WTC11 (cell line): ENCODE measurements at regions not wholly inside any gene's neighbourhood (a gene's known extent, or its start where the extent isn't known, plus 50 kb on each side); places are given as distances from the start of the nearest gene placed in this dataset.

Experiments
- ATAC-seq: fragments of 200-7000 bp; cut with Tn5 transposase; 2 replicates; pipeline ENCODE4 v1.10.0; 2021; ENCODE audit warnings: mild to moderate bottlenecking, moderate library complexity
- CTCF ChIA-PET: fragments of 300-600 bp; sonication (Branson Sonifier 250); formaldehyde crosslinking; loops from one replicate; lab custom pipeline; 2021; ENCODE audit warnings: antibody characterized with exemption; lab: Charles Lee
- POLR2A ChIA-PET: fragments of 350-600 bp; sonication (Branson Sonifier 250); formaldehyde crosslinking; loops from one replicate; lab custom pipeline; 2021; ENCODE audit warnings: antibody characterized with exemption; lab: Charles Lee
- DNase-seq: peaks from one replicate; pipeline ENCODE4 v3.0.0; 2021; ENCODE audit warnings: low spot score
- H3K27ac Mint-ChIP-seq: 2 replicates; pipeline ENCODE4 v1.8.0; 2021; ENCODE audit warnings: mixed read lengths
- H3K27me3 Mint-ChIP-seq: 2 replicates; pipeline ENCODE4 v1.8.0; 2021; ENCODE audit warnings: low read depth, mild to moderate bottlenecking, moderate library complexity, mixed read lengths
- H3K36me3 Mint-ChIP-seq: 2 replicates; pipeline ENCODE4 v1.8.0; 2021; ENCODE audit warnings: mixed read lengths
- H3K4me1 Mint-ChIP-seq: 2 replicates; pipeline ENCODE4 v1.8.0; 2022; ENCODE audit warnings: mixed read lengths
- H3K4me3 Mint-ChIP-seq: 2 replicates; pipeline ENCODE4 v1.8.0; 2021; ENCODE audit warnings: mild to moderate bottlenecking, moderate library complexity, mixed read lengths
- H3K9me3 Mint-ChIP-seq: 2 replicates; pipeline ENCODE4 v1.8.0; 2021; ENCODE audit warnings: mixed read lengths
- CREB1 ChIP-seq: sonication (generic); formaldehyde crosslinking; IDR thresholded peaks from 2 replicates; pipeline ENCODE4 v1.8.0; 2023; ENCODE audit warnings: mild to moderate bottlenecking, missing genetic modification reagents
- ESRRA ChIP-seq: sonication (generic); formaldehyde crosslinking; IDR thresholded peaks from 2 replicates; pipeline ENCODE4 v1.8.1; 2022; ENCODE audit warnings: mild to moderate bottlenecking, missing genetic modification reagents, borderline replicate concordance
- MXD4 ChIP-seq: fragments of 250-450 bp; sonication (Bioruptor Pico); IDR thresholded peaks from 2 replicates; pipeline ENCODE4 v1.8.0; 2021; ENCODE audit warnings: mild to moderate bottlenecking, moderate library complexity, borderline replicate concordance
- NFATC4 ChIP-seq: fragments of 250-450 bp; sonication (Bioruptor Pico); IDR thresholded peaks from 2 replicates; pipeline ENCODE4 v1.9.0; 2021; ENCODE audit warnings: mild to moderate bottlenecking
- SMAD3 ChIP-seq: sonication (generic); formaldehyde crosslinking; IDR thresholded peaks from 2 replicates; pipeline ENCODE4 v1.8.0; 2022; ENCODE audit warnings: missing genetic modification reagents, mild to moderate bottlenecking, borderline replicate concordance
- TEAD4 ChIP-seq: sonication (generic); formaldehyde crosslinking; IDR thresholded peaks from 2 replicates; pipeline ENCODE4 v1.8.0; 2022; ENCODE audit warnings: mild to moderate bottlenecking, missing genetic modification reagents
- TP53 ChIP-seq: sonication (generic); formaldehyde crosslinking; IDR thresholded peaks from 2 replicates; pipeline ENCODE4 v1.8.1; 2023; ENCODE audit warnings: mild to moderate bottlenecking, missing genetic modification reagents
- USF2 ChIP-seq: sonication (generic); formaldehyde crosslinking; IDR thresholded peaks from 2 replicates; pipeline ENCODE4 v1.8.1; 2023; ENCODE audit warnings: mild to moderate bottlenecking, missing genetic modification reagents, moderate library complexity
- ZBTB21 ChIP-seq: sonication (generic); formaldehyde crosslinking; IDR thresholded peaks from 2 replicates; pipeline ENCODE4 v1.8.1; 2023; ENCODE audit warnings: mild to moderate bottlenecking, missing genetic modification reagents, borderline replicate concordance
- ZNF121 ChIP-seq: sonication (generic); formaldehyde crosslinking; IDR thresholded peaks from 2 replicates; pipeline ENCODE4 v1.8.0; 2023; ENCODE audit warnings: missing genetic modification reagents
- ZNF423 ChIP-seq: fragments of 250-450 bp; sonication (Bioruptor Pico); IDR thresholded peaks from 2 replicates; pipeline ENCODE4 v2.1.2; 2022; ENCODE audit warnings: mild to moderate bottlenecking, moderate library complexity
- TF ChIP-seq, protein P1 (sequence below): sonication (generic); formaldehyde crosslinking; IDR thresholded peaks from 2 replicates; pipeline ENCODE4 v1.8.0; 2022; ENCODE audit warnings: mild to moderate bottlenecking, missing genetic modification reagents
- TF ChIP-seq, protein P2 (sequence below): sonication (generic); formaldehyde crosslinking; IDR thresholded peaks from 2 replicates; pipeline ENCODE4 v1.8.1; 2022; ENCODE audit warnings: missing genetic modification reagents, borderline replicate concordance
- TF ChIP-seq, protein P3 (sequence below): fragments of 250-450 bp; sonication (Bioruptor Pico); IDR thresholded peaks from 2 replicates; pipeline ENCODE4 v2.1.2; 2022; ENCODE audit warnings: mild to moderate bottlenecking, moderate library complexity
- TF ChIP-seq, protein P4 (sequence below): sonication (generic); formaldehyde crosslinking; IDR thresholded peaks from 2 replicates; pipeline ENCODE4 v1.8.1; 2022; ENCODE audit warnings: low read depth, mild to moderate bottlenecking, moderate library complexity, missing genetic modification reagents, borderline replicate concordance
- TF ChIP-seq, protein P5 (sequence below): sonication (generic); formaldehyde crosslinking; IDR thresholded peaks from 2 replicates; pipeline ENCODE4 v1.8.1; 2022; ENCODE audit warnings: mild to moderate bottlenecking, missing genetic modification reagents, moderate library complexity, borderline replicate concordance
- TF ChIP-seq, protein P6 (sequence below): sonication (generic); formaldehyde crosslinking; IDR thresholded peaks from 2 replicates; pipeline ENCODE4 v1.8.0; 2022; ENCODE audit warnings: mild to moderate bottlenecking, missing genetic modification reagents

- CTCF ChIA-PET, result interaction anchor here (1.2 kb wide), 1 partner anchor 1369 kb away, joined by 3 read pairs; no protein-coding TSS in a partner anchor
- Mint-ChIP-seq H3K9me3 (no peaks in the 10 kb centered on the region), H3K36me3 (no peaks in the 10 kb centered on the region), H3K27me3 (no peaks in the 10 kb centered on the region), H3K4me1 (no peaks in the 10 kb centered on the region), H3K27ac (no peak overlapping the region), H3K4me3 (no peak overlapping the region)
- POLR2A ChIA-PET, result no interaction called here
- TF ChIP-seq TEAD4 (CRISPR knock-in tag) (no peak), TP53 (no peak), USF2 (CRISPR knock-in tag) (no peak), ZNF423 (CRISPR knock-in tag) (no peak), MXD4 (CRISPR knock-in tag) (no peak), NFATC4 (CRISPR knock-in tag) (no peak), SMAD3 (CRISPR knock-in tag) (no peak), ZNF121 (CRISPR knock-in tag) (no peak), ESRRA (CRISPR knock-in tag) (no peak), ZBTB21 (CRISPR knock-in tag) (no peak), CREB1 (CRISPR knock-in tag) (no peak)
- TF ChIP-seq, protein P1, sequence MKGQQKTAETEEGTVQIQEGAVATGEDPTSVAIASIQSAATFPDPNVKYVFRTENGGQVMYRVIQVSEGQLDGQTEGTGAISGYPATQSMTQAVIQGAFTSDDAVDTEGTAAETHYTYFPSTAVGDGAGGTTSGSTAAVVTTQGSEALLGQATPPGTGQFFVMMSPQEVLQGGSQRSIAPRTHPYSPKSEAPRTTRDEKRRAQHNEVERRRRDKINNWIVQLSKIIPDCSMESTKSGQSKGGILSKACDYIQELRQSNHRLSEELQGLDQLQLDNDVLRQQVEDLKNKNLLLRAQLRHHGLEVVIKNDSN (CRISPR knock-in tag), result no peak
- TF ChIP-seq, protein P2, sequence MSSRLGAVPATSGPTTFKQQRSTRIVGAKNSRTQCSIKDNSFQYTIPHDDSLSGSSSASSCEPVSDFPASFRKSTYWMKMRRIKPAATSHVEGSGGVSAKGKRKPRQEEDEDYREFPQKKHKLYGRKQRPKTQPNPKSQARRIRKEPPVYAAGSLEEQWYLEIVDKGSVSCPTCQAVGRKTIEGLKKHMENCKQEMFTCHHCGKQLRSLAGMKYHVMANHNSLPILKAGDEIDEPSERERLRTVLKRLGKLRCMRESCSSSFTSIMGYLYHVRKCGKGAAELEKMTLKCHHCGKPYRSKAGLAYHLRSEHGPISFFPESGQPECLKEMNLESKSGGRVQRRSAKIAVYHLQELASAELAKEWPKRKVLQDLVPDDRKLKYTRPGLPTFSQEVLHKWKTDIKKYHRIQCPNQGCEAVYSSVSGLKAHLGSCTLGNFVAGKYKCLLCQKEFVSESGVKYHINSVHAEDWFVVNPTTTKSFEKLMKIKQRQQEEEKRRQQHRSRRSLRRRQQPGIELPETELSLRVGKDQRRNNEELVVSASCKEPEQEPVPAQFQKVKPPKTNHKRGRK (CRISPR knock-in tag), result no peak
- TF ChIP-seq, protein P3, sequence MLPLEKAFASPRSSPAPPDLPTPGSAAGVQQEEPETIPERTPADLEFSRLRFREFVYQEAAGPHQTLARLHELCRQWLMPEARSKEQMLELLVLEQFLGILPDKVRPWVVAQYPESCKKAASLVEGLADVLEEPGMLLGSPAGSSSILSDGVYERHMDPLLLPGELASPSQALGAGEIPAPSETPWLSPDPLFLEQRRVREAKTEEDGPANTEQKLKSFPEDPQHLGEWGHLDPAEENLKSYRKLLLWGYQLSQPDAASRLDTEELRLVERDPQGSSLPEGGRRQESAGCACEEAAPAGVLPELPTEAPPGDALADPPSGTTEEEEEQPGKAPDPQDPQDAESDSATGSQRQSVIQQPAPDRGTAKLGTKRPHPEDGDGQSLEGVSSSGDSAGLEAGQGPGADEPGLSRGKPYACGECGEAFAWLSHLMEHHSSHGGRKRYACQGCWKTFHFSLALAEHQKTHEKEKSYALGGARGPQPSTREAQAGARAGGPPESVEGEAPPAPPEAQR (CRISPR knock-in tag), result no peak
- TF ChIP-seq, protein P4, sequence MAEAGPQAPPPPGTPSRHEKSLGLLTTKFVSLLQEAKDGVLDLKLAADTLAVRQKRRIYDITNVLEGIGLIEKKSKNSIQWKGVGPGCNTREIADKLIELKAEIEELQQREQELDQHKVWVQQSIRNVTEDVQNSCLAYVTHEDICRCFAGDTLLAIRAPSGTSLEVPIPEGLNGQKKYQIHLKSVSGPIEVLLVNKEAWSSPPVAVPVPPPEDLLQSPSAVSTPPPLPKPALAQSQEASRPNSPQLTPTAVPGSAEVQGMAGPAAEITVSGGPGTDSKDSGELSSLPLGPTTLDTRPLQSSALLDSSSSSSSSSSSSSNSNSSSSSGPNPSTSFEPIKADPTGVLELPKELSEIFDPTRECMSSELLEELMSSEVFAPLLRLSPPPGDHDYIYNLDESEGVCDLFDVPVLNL (CRISPR knock-in tag), result no peak
- TF ChIP-seq, protein P5, sequence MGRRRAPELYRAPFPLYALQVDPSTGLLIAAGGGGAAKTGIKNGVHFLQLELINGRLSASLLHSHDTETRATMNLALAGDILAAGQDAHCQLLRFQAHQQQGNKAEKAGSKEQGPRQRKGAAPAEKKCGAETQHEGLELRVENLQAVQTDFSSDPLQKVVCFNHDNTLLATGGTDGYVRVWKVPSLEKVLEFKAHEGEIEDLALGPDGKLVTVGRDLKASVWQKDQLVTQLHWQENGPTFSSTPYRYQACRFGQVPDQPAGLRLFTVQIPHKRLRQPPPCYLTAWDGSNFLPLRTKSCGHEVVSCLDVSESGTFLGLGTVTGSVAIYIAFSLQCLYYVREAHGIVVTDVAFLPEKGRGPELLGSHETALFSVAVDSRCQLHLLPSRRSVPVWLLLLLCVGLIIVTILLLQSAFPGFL (CRISPR knock-in tag), result no peak
- TF ChIP-seq, protein P6, sequence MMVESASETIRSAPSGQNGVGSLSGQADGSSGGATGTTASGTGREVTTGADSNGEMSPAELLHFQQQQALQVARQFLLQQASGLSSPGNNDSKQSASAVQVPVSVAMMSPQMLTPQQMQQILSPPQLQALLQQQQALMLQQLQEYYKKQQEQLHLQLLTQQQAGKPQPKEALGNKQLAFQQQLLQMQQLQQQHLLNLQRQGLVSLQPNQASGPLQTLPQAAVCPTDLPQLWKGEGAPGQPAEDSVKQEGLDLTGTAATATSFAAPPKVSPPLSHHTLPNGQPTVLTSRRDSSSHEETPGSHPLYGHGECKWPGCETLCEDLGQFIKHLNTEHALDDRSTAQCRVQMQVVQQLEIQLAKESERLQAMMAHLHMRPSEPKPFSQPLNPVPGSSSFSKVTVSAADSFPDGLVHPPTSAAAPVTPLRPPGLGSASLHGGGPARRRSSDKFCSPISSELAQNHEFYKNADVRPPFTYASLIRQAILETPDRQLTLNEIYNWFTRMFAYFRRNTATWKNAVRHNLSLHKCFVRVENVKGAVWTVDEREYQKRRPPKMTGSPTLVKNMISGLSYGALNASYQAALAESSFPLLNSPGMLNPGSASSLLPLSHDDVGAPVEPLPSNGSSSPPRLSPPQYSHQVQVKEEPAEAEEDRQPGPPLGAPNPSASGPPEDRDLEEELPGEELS, result no peak
- DNase-seq (no peak), ATAC-seq (peak; percentile 68)
These were observed 764.6 kb upstream of the PKDCC start for GRCh38 chr2:41283079-41283775.
